D341Med (cell line): ENCODE measurements at regions not wholly inside any gene's neighbourhood (a gene's known extent, or its start where the extent isn't known, plus 50 kb on each side); places are given as distances from the start of the nearest gene placed in this dataset.
A peak's percentile ranks its signal among the peaks of the same experiment; 100 is the strongest.

Source experiments
- DNase-seq: peaks from one replicate; pipeline ENCODE4 v3.0.0; 2012; ENCODE audit warnings: low spot score

- no peak for DNase-seq
These were observed 50.1 kb upstream of the EFEMP1 start for GRCh38 chr2:55973673-55974072.

GRCh38 chr2:55976681-55977080 is 53.1 kb upstream of the EFEMP1 start:
- no peak for DNase-seq

GRCh38 chr2:55985406-55985805 is 61.8 kb upstream of the EFEMP1 start:
- DNase-seq = no peak

GRCh38 chr2:55986001-55986400 is 62.4 kb upstream of the EFEMP1 start:
- DNase-seq = no peak

GRCh38 chr2:55986700-55987440 is 63.3 kb upstream of the EFEMP1 start:
- no peak for DNase-seq

GRCh38 chr2:55989405-55989804 is 65.8 kb upstream of the EFEMP1 start:
- no peak for DNase-seq

- no peak for DNase-seq
These were observed 68.9 kb upstream of the EFEMP1 start for GRCh38 chr2:55992455-55992854.

- no peak for DNase-seq
These were observed 70.1 kb upstream of the EFEMP1 start for GRCh38 chr2:55993685-55994084.

- DNase-seq = no peak
These were observed 71.6 kb upstream of the EFEMP1 start for GRCh38 chr2:55995211-55995610.

GRCh38 chr2:55995902-55996301 is 72.3 kb upstream of the EFEMP1 start:
- no peak for DNase-seq

GRCh38 chr2:55999231-55999630 is 75.6 kb upstream of the EFEMP1 start:
- no peak for DNase-seq

GRCh38 chr2:55999790-56000189 is 76.2 kb upstream of the EFEMP1 start:
- DNase-seq = no peak

- no peak for DNase-seq
These were observed 78.4 kb upstream of the EFEMP1 start for GRCh38 chr2:56001947-56002346.

GRCh38 chr2:56008661-56009431 is 85.3 kb upstream of the EFEMP1 start:
- peak; percentile 57 for DNase-seq

GRCh38 chr2:56009758-56010458 is 86.3 kb upstream of the EFEMP1 start:
- no peak for DNase-seq

- no peak for DNase-seq
These were observed 88.0 kb upstream of the EFEMP1 start for GRCh38 chr2:56011624-56012023.

- DNase-seq = no peak
These were observed 88.7 kb upstream of the EFEMP1 start for GRCh38 chr2:56012221-56012765.

GRCh38 chr2:56013475-56013874 is 89.9 kb upstream of the EFEMP1 start:
- no peak for DNase-seq

- no peak for DNase-seq
These were observed 90.6 kb upstream of the EFEMP1 start for GRCh38 chr2:56014046-56014730.

- peak; percentile 53 for DNase-seq
These were observed 92.1 kb upstream of the EFEMP1 start for GRCh38 chr2:56015711-56016115.

- peak; percentile 47 for DNase-seq
These were observed 94.2 kb upstream of the EFEMP1 start for GRCh38 chr2:56017784-56018183.

GRCh38 chr2:56018267-56018666 is 94.7 kb upstream of the EFEMP1 start:
- DNase-seq = no peak
